Activated CD8-positive, alpha-beta memory T cell treated with anti-CD3 and anti-CD28 coated beads for 48 hours (primary cell): ENCODE measurements at regions not wholly inside any gene's neighbourhood (a gene's known extent, or its start where the extent isn't known, plus 50 kb on each side); places are given as distances from the start of the nearest gene placed in this dataset.
"Not testable (repeated sequence)": the region's sequence is repeated elsewhere in the genome, so short reads cannot be mapped to it uniquely, and the experiment has no call there.

Experiments
- DNase-seq, 3 experiments: peaks; one replicate each; pipeline ENCODE4 v3.0.0-alpha.2; 2020; ENCODE audit warnings: low read depth in 2 of 3, low spot score in 2 of 3

DNA sequence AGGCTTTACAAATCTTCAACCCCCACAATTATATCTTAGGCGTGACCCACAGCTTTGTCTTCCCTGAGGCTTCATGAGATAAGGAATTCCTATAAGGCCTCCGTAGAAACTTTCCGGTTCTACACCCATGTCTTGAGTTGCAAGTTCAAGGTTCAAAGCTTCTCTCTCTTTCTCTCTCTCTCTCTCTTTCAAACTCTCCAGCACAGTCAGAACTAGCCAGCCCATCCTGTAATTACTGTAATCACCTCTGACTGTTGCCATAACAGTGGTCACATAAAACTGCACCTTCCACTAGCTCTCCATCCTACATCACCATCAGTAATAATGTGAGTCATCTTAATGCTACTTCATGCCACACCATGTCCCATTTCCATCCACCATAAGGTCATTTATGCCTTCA lies 90.0 kb upstream of the NFASC start:
- no peak for DNase-seq

DNA sequence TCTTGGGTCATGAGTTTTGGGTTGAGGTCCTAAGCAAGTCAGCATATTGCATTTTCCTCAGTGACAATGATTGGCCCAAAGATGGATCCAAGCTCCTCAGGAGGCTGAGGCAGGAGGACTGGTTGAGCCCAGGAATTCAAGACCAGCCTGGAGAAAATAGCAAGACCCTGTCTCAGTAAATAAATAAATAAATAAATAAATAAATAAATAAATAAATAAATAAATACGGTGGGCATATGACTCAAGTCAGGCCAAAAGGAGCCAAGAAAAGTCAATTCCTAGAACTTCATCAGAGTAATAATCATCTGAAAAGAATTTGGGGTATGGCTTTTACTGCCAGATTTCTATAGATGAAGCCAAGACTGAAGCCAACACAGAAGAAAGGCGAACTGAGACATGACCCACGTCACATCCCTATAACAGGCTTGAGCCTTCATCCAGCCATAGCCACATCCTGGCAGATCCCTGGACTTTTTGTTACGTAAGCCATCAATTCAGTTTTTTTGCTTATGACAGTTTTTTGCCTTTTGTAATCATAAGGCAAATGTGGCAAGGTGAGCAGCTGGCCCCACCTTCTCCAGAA lies 88.5 kb upstream of the NFASC start:
- no peak for DNase-seq

DNA sequence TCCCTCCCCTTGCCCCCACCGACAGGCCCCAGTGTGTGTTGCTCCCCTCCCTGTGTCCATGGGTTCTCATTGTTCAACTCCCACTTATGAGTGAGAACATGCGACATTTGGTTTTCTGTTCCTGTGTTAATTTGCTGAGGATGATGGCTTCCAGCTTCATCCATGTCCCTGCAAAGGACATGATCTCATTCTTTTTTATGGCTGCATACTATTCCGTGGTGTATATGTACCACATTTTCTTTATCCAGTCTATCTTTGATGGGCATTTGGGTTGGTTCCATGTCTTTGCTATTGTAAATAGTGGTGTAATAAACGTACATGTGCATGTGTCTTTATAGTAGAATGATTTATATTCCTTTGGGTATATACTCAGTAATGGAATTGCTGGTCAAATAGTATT lies 85.6 kb upstream of the NFASC start:
- DNase-seq = not testable (repeated sequence)

DNA sequence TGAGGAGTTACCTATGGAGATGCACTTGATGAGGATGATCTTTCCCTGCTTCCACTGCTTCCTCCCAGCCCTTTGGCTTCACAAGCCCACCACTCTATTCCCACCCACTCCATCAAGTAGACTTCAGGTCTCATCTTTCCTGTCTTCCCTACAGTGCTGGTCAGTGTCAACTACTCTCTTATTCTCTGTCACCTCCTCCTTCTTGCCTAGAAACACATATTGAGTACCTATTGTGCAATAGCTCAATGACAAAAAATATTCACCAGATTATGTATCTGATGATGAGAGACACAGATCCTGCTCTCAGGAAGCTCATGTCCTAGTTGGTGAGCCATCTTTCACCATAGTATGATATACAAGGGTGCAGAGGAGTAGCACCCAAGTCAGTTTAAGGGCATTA lies 82.2 kb upstream of the NFASC start:
- no peak for DNase-seq

DNA sequence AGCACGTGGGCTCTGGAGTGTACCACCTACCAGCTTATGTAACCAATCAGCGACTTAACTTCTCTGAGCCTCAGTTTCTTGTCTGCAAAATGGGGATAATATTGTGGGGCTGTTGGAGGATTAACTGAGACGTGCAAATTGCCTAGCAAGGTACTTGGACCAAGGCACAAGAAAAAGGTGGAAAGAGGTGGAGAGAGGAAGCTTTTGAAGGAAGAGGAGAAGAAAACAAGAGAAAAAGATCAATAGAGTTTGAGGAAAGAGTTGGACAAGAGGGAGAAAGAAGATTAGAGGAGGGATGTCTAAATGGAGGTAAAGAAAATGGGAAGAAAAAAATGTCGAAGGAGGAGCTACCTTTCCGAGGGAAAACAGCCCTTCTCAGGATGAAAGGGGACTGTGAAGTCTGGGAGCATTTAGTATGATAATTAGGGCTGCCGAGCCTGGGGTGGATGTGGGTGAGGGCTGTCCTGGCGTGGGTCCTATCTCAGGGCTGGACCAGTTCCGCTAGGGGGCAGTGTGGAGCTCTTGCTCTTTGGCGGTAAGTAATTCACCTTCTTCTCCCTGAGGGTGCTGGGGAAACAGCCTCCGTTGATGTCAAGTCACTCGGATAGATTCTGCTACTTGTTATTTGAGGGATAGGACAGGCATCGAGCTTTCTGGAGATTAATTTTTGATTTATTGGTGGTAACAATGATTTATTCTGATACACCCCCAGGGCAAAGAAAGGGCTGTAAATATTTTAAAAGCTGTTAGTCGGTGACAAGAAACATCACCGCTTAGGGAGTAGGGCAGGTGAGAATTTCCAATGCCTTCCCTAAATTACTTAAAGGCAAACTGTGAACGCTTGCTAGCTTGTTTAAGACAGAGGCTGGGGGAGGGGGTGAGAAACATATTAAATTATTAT lies 79.0 kb upstream of the NFASC start:
- peak; percentile 54 to 83 (median 82) for DNase-seq

DNA sequence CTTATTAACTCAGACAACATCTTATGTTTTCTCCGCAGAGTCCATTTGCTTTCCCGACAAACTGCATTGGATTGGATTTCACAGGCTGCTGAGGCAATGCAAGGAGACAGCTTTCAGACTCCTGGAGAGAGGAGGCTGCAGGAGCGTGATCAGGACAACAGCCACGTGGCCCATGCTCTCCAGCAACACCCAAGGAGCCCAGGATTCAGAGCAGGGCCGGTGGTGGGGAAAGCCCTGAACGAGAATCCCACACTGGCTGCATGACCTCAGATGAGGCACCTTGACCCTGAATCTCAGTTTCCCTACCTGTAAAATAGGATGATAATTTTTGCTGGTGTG lies 78.3 kb upstream of the NFASC start:
- DNase-seq = no peak

DNA sequence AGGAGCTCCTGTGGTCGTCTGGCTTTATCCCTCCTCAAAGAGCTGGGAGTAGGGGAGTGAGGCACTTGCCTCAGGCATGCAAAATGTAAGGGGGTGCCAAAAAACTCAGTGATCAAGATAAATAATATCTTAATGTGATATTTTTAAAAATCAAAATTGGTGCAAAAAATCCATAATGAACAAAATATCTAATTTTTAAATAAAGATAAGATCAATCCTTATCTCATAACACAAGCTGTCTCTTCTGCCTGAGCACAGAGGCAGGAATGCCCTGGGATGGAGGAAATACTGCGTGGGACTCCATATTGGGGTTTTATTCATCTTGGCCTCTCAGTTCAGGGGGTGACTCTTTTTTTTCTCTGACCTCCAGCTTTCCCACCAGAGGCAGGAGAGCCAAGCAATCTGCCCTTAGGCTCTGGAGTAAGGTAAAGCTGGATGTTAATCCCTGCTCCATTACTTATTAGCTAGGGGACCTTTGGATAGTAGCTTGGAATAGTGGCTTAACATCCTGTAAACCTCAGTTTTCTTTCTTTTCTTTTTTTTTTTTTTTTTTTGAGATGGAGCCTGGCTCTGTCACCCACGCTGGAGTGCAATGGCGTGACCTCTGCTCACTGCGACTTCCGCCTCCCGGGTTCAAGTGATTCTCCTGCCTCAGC lies 77.3 kb upstream of the NFASC start:
- no peak for DNase-seq

DNA sequence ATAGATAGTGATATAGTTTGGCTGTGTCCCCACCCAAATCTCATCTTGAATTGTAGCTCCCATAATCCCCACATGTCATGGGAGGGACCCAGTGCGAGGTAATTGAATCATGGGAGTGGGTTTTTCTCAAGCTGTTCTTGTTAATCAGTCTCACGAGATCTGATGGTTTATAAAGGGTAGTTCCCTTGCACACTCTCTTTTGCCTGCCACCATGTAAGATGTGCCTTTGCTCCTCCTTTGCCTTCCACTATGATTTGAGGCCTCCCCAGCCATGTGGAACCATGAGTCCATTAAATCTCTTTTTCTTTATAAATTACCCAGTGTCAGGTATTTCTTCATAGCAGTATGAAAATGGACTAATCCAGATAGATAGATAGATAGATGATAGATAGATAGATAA lies 73.8 kb upstream of the NFASC start:
- not testable (repeated sequence) for DNase-seq

DNA sequence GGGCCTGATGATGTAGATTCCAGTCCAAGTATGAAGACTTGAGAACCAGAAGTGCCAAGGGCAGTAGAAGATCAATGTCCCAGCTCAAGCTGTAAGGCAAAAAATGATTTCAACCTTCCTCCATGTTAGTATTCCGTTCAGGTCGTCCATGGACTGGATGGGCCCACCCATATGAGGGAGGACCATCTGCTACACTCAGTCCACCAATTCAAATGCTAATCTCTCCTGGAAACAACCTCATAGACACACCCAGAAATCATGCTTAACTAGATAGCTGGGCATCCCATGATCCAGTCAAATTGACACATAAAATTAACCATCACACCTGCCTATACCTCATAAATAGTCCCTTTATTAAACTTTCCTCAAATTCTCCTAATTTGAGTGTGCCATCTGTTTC lies 73.3 kb upstream of the NFASC start:
- no peak for DNase-seq

DNA sequence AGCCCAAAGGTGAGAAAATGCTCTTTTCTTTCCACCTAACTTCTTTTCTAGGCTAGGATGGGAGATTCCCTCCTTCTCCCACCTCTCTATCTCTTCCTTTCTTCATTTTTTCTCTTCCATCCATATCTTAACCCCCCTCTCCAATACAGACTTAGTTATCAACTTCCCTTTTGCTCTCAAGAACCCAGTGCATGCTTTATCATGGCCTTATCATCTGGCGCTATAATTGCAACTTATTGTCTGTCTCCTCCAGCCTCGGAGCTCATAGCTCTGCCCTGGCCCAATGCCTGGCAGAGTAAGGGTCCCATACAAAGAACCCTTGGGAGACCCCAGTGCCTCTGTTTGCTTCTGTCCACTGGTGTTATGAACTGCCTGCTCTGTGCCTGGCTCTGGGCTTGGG lies 71.0 kb upstream of the NFASC start:
- DNase-seq = no peak

DNA sequence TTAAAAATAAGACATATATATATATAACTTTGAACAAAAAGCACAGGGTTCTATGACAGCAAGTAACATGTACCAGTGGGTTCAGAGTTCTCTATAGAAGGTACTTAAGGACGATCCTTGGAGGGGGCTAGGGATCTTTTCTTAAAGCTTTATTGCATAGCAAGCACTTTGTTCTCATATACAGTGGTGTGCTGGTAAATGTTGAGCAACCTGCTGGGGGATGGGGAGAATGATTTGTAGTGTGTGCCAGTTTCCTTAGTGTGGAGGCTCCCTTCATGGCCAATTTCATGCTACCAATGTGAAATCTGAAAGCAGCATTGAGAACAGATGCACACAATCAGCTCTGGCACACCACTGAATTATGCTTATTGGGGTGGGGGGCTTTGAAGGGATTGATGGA lies 69.5 kb upstream of the NFASC start:
- DNase-seq = no peak

DNA sequence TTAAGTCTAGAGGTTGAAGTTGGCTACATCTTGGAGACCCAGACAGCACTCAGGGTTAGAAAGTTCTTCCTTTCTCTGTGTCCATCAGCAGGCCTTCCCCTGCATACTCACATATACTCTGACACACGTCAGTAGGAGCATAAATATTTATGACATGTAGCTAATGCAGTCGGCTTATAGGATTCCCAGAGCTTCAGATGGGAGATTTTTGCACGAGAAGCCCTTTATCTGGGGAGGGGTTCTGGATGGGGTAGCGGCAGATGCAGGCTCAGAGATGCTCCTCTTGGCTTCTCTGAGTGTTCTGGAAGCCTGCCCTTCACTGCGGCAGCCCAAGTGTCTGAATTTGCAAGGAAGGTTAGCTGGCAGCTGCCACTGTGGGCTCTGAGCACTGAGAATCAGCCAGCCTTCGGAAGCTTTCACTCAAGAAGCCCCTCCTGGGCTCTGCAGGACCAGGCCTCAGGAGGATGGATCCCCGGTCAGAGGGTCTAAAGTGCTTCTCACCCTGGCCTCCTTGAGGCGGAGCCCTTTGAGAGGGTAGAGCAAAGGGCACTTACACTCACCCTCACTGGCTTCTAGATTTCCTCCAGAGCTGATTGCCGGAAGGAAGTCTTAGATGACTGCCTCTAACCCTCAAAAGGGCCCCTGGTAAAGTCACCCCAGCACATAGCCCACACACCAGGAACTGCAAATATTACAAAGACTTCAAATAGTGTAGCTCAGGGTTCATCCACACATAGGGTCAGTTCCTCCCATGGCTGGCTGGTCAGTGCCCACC lies 68.1 kb upstream of the NFASC start:
- DNase-seq = no peak

DNA sequence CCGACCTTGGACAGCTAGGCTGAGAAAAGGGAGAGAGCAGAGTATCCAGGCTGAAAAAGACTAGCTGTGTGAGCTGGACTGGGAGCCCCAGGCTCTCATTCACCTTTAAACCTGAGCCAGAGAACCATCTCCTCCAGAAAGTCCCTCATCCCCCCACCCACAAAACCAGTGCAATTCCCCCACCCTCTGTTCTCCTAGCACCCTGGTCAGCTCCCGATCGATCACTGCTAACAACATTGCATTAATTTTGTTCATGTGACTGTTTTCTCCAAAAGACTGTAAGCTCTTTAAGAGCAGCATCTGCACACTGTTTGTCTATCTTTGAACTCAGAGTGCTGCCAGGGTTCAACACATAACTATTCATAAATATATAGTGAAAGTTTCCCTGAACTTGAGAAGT lies 67.1 kb upstream of the NFASC start:
- DNase-seq = no peak

DNA sequence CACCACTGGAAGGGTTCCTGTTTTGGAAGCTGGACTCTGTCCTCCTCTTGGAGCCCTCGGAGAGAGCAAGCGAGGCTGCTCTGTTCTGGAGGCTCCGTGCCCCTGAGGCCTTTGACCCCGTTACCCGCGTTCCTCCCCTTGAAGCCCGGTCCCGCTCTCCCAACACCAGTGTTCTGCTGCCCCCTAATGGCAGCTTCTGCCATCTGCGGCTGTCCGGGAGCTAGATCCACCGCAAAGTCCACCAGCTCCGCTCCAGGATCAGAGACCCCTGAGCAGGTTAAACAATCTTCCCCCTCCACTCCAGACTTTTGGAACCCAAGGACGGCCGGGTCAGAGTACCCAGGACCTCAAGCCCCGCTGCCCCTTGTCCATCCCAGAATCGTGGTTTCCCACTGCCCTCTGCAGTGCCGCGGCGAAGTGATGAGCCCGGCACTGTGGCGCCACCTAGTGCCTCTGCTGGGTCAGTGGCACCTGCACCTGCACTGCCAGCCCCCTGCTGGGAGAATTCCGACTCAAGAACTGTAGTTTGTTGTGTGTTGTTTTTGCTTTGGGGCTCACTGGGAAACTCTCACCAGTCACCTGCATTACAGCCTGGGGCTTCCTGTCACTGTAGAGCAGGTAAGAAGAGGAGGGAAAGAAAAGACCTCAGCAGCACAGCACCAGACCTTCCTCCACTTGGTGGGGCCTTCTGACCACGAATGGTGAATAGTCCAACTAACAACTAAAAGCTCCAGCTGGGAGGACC lies 63.5 kb upstream of the NFASC start:
- DNase-seq = peak; percentile 65 to 75 (median 74)

DNA sequence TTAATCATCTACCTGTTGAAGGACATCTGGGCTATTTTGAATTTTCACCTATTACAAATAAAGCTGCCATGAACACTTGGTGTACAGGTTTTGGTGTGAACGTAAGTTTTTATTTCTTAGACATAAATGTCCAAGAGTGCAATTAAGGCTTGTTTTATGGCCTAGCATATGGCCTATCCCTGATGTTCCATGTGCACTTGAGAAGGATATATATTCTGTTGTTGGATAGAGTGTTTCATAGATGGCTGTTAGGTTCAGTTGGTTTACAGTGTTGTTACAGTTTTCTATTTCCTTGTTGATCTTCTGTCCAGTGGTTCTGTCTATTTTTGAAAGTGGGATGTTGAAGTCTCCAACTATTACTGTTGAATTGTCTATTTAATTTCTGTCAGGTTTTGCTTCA lies 61.2 kb upstream of the NFASC start:
- no peak for DNase-seq

DNA sequence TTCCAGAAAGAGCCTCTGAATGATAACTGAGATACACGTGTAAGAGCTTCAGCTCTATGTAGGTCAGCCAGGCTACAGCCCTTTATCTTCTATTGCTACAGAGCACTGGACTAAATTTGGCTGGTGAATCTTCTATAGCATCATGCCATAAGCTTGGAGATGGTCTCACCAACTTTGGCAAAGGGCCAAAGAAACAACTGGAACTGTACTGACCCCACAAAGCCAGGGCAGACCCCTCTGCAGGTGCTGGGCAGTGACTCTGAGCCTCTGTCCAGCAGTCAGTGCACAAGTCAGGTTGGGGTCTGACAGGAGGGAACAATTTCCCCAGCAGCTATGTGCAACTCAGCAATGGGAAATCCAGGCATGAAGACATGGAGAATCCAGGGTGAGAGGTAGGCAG lies 57.8 kb upstream of the NFASC start:
- DNase-seq = no peak

DNA sequence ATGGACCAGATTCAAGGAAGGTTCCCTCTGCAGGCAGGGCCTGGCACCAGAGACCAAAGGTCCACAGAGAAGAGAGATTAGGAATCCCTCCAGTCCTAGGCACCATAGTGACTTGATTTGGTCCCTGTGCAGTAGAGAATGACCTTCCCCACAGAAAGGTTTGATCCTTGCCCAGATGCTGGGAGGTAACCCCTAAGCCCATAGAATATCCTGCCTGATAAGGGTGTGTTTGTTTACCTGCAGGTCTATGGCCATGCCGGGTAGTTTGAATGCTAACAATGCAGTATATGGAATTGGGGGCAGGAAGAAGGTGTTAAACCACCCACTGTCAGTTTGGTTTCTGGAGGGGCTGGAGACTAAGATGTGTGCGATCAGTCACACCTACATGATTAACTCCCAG lies 57.1 kb upstream of the NFASC start:
- no peak for DNase-seq

DNA sequence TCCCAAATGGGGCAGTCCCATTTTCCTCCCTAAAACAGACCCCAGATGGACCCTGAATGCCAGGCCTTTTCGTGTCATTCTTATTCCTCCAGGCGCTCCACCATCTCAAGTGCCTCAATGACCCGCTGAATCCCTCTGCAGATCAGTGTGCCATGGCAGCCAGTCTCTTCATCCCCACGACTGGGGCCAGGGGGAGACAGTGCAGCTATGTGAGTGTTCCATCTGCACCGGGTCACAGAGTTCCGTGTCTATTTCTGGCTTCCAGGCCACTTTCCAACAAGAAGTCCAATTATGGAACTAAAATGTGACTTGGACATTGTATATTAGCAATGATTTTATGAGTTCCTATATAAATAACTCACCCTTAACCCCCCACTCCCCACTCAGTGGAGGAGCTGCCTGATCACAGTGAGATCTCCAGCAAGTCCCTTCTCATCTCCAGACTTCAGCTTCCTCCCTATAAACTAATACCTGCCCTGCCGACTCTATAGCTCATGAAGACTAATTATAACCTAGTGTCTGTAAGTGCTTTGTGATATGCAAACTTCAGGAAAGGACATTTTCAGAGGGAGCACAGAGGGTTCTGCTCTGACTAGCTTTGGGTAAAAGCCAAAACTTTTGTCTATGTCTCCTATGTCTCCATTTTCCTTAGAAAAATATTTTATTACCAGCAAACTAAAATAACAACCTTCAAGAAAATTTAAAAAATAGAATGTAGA lies 56.3 kb upstream of the NFASC start:
- no peak for DNase-seq

DNA sequence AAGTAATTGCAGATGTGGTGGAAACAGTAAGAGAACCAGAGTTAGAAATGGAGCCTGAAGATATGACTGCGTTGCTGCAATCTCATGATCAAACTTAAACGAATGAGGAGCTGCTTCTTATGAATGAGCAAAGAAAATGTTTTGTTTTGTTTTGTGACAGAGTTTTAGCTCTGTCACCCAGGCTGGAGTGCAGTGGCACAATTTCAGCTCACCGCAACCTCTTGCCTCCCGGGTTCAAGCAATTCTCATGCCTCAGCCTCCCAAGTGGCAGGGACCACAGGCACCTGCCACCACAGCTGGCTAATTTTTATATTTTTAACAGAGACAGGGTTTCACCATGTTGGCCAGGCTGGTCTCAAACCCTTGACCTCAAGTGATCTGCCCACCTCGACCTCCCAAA lies 53.3 kb upstream of the NFASC start:
- no peak for DNase-seq

DNA sequence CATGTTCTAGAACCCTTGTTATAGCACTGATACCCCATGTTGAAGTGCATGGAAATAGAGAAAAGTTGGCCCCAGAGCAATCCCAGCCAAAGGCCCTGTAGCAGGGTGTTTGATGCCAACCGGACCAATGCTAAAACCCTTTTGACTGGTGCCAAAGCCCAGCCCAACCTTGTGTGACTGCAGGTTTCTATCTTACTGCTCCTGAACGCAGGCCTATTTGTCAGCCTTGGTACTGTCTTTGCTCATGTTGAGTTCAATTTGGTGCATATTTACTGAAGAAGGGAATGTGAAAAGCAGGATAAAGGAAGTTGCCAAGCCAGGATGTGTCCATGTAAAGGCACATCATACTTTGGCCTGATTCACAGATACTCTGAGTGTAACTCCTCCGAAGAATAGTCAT lies 51.7 kb upstream of the NFASC start:
- no peak for DNase-seq
